HepG2 (cell line): ENCODE measurements at regions not wholly inside any gene's neighbourhood (a gene's known extent, or its start where the extent isn't known, plus 50 kb on each side); places are given as distances from the start of the nearest gene placed in this dataset.

Experiments used
- ATF6 ChIP-seq: sonication (generic); formaldehyde crosslinking; conservative IDR thresholded peaks from 2 replicates; pipeline ENCODE4 v1.4.0; 2020; ENCODE audit warnings: missing genetic modification reagents
- BHLHE40 ChIP-seq: IDR thresholded peaks from 2 replicates; pipeline ENCODE4 v1.6.1; 2011; ENCODE audit warnings: low read length, improper control_type of control experiment
- CTCF ChIP-seq: sonication (generic); formaldehyde crosslinking; IDR thresholded peaks from 2 replicates; pipeline ENCODE4 v1.5.0; 2020; ENCODE audit warnings: mild to moderate bottlenecking, missing genetic modification reagents, moderate library complexity
- FOXA1 ChIP-seq, 2 experiments: fragments of 450-650 bp in 1 of 2; sonication (generic) in 1 of 2; formaldehyde crosslinking in 1 of 2; IDR thresholded peaks; 2 replicates each; pipeline versions ENCODE4 v1.4.0 to v1.6.1; 2016 to 2020; ENCODE audit warnings: missing genetic modification reagents in 1 of 2
- GABPA ChIP-seq, 2 experiments: IDR thresholded peaks; 2 replicates each; pipeline ENCODE4 v1.6.1; 2011 to 2016; ENCODE audit warnings: low read depth in 2 of 2, low read length in 1 of 2, missing biosample characterization in 1 of 2, missing genetic modification characterization in 1 of 2
- KAT7 ChIP-seq: IDR thresholded peaks from 2 replicates; pipeline ENCODE4 v1.6.1; 2018; ENCODE audit warnings: borderline replicate concordance, missing compliant biosample characterization
- PRDM15 ChIP-seq: sonication (generic); formaldehyde crosslinking; IDR thresholded peaks from 2 replicates; pipeline ENCODE4 v1.4.0; 2020; ENCODE audit warnings: missing genetic modification reagents
- PREB ChIP-seq: sonication (generic); formaldehyde crosslinking; IDR thresholded peaks from 2 replicates; pipeline ENCODE4 v1.4.0; 2020; ENCODE audit warnings: missing genetic modification reagents
- ZNF121 ChIP-seq: sonication (generic); formaldehyde crosslinking; IDR thresholded peaks from 2 replicates; pipeline ENCODE4 v1.5.0; 2020; ENCODE audit warnings: mild to moderate bottlenecking, missing genetic modification reagents
- ZNF770 ChIP-seq: sonication (generic); formaldehyde crosslinking; IDR thresholded peaks from 2 replicates; pipeline ENCODE4 v1.5.0; 2020; ENCODE audit warnings: mild to moderate bottlenecking, missing genetic modification reagents

- TF ChIP-seq GABPA (IDR thresholded peaks at IDR 0.05; ENCODE audit: low read depth, low read length), result no peak
- no peak for TF ChIP-seq GABPA (CRISPR knock-in tag; IDR thresholded peaks at IDR 0.05; ENCODE audit: low read depth)
- TF ChIP-seq ATF6 (CRISPR knock-in tag), result no peak
- no peak for TF ChIP-seq BHLHE40
- no peak for TF ChIP-seq FOXA1 (IDR thresholded peaks at IDR 0.05)
- no peak for TF ChIP-seq FOXA1 (CRISPR knock-in tag; IDR thresholded peaks at IDR 0.05)
- no peak for TF ChIP-seq PRDM15 (CRISPR knock-in tag)
- TF ChIP-seq KAT7, result no peak
- no peak for TF ChIP-seq ZNF770 (CRISPR knock-in tag)
- no peak for TF ChIP-seq ZNF121 (CRISPR knock-in tag)
- TF ChIP-seq CTCF (CRISPR knock-in tag), result no peak
- no peak for TF ChIP-seq PREB (CRISPR knock-in tag)
Observed at GRCh38 chr7:66429498-66430163, 199.1 kb upstream of the KCTD7 start.
